Superior temporal gyrus (tissue), 1 donor: ENCODE measurements at regions not wholly inside any gene's neighbourhood (a gene's known extent, or its start where the extent isn't known, plus 50 kb on each side); places are given as distances from the start of the nearest gene placed in this dataset.
"Not testable (repeated sequence)": the region's sequence is repeated elsewhere in the genome, so short reads cannot be mapped to it uniquely, and the experiment has no call there.

ENCODE experiments used
- DNase-seq: peaks from one replicate; pipeline ENCODE4 v3.0.0-alpha.2; 2016; ENCODE audit errors: extremely low spot score

GRCh38 chr7:82701949-82702348, 258.4 kb upstream of the CACNA2D1 start:
- no peak for DNase-seq

GRCh38 chr7:82700741-82701140, 257.2 kb upstream of the CACNA2D1 start:
- DNase-seq, result no peak

- DNase-seq, result no peak
These were observed 256.2 kb upstream of the CACNA2D1 start for GRCh38 chr7:82699773-82700186.

- DNase-seq, result no peak
These were observed 254.3 kb upstream of the CACNA2D1 start for GRCh38 chr7:82697897-82698296.

GRCh38 chr7:82696631-82697030, 253.1 kb upstream of the CACNA2D1 start:
- DNase-seq, result no peak

- no peak for DNase-seq
These were observed 250.4 kb upstream of the CACNA2D1 start for GRCh38 chr7:82694022-82694421.

GRCh38 chr7:82690929-82691328, 247.4 kb upstream of the CACNA2D1 start:
- DNase-seq, result no peak

- no peak for DNase-seq
These were observed 241.6 kb upstream of the CACNA2D1 start for GRCh38 chr7:82685214-82685613.

- DNase-seq, result no peak
These were observed 235.1 kb upstream of the CACNA2D1 start for GRCh38 chr7:82678716-82679115.

- DNase-seq, result no peak
These were observed 234.7 kb upstream of the CACNA2D1 start for GRCh38 chr7:82678259-82678658.

GRCh38 chr7:82677493-82677892, 233.9 kb upstream of the CACNA2D1 start:
- no peak for DNase-seq

GRCh38 chr7:82676777-82677463, 233.3 kb upstream of the CACNA2D1 start:
- no peak for DNase-seq

GRCh38 chr7:82675396-82675795, 231.8 kb upstream of the CACNA2D1 start:
- no peak for DNase-seq

GRCh38 chr7:82674268-82674667, 230.7 kb upstream of the CACNA2D1 start:
- no peak for DNase-seq

- DNase-seq, result no peak
These were observed 228.5 kb upstream of the CACNA2D1 start for GRCh38 chr7:82672078-82672477.

- DNase-seq, result peak; percentile 45
These were observed 225.6 kb upstream of the CACNA2D1 start for GRCh38 chr7:82669141-82669540.

GRCh38 chr7:82668676-82669075, 225.1 kb upstream of the CACNA2D1 start:
- no peak for DNase-seq

GRCh38 chr7:82665966-82666507, 222.5 kb upstream of the CACNA2D1 start:
- no peak for DNase-seq

- no peak for DNase-seq
These were observed 212.4 kb upstream of the CACNA2D1 start for GRCh38 chr7:82655965-82656364.

GRCh38 chr7:82650095-82650494, 206.5 kb upstream of the CACNA2D1 start:
- not testable (repeated sequence) for DNase-seq

GRCh38 chr7:82633592-82633991, 190.0 kb upstream of the CACNA2D1 start:
- DNase-seq, result no peak

- DNase-seq, result no peak
These were observed 188.4 kb upstream of the CACNA2D1 start for GRCh38 chr7:82631998-82632397.

- DNase-seq, result no peak
These were observed 186.0 kb upstream of the CACNA2D1 start for GRCh38 chr7:82629583-82629982.

GRCh38 chr7:82625377-82625776, 181.8 kb upstream of the CACNA2D1 start:
- no peak for DNase-seq
